AG04450 (cell line): ENCODE measurements at regions not wholly inside any gene's neighbourhood (a gene's known extent, or its start where the extent isn't known, plus 50 kb on each side); places are given as distances from the start of the nearest gene placed in this dataset.

Experiments used
- CTCF ChIA-PET: fragments of 300-600, 350-600 bp; formaldehyde crosslinking; extraction: SDS; loops from one replicate; lab custom pipeline; 2022; ENCODE audit warnings: antibody characterized with exemption, inconsistent platforms; lab: Charles Lee
- POLR2A ChIA-PET: fragments of 350-600 bp; formaldehyde crosslinking; extraction: SDS; loops from one replicate; lab custom pipeline; 2021; ENCODE audit warnings: antibody characterized with exemption, inconsistent platforms; lab: Yijun Ruan, JAX
- DNase-seq: peaks from one replicate; pipeline ENCODE4 v3.0.0-alpha.2; 2011; ENCODE audit warnings: low read depth, low spot score
- H3K27ac ChIP-seq: one replicate; pipeline ENCODE4 v1.5.1; 2012; ENCODE audit warnings: low read depth, low read length, control low read depth
- H3K27me3 ChIP-seq: one replicate; pipeline ENCODE4 v1.6.0; 2012; ENCODE audit warnings: low read length; ENCODE audit not compliant: control insufficient read depth, insufficient read depth
- H3K4me3 ChIP-seq: 2 replicates; pipeline ENCODE4 v1.5.1; 2011; ENCODE audit warnings: mild to moderate bottlenecking, low read depth, low read length, control low read depth
- H3K9me3 ChIP-seq: 2 replicates; pipeline ENCODE4 v1.5.1; 2012; ENCODE audit warnings: low read length; ENCODE audit not compliant: control insufficient read depth, insufficient read depth
- TF ChIP-seq, protein P1 (sequence below): IDR thresholded peaks from 2 replicates; pipeline ENCODE4 v1.5.1; 2011; ENCODE audit warnings: low read depth, low read length, control low read depth, inconsistent platforms

DNA sequence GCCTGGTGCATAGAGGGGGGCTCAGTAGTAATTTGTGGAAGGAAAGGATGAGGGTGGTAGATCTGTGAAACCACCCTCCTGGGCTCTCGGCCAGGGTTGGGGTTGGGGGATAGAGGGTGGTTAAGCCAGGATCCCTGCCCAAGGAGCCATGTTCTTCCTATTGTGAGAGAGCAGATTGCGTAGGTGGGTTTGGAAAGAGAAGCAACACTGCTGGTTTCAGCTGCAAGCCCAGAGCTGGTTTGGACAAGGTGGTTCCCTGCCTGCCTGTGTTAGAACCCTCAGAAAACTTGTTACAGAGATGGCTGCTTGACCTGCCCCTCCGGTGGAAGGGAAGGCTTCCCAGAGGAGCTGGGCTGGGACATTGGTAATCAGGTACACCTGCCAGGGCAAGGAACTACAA, 131.2 kb upstream of the HAND1 start:
- Histone ChIP-seq H3K27me3 (peaks cover 60% of the 10 kb centered on the region), H3K9me3 (no peaks in the 10 kb centered on the region; the same call in 1 of the 2 replicates), H3K27ac (no peak overlapping the region), H3K4me3 (no peak overlapping the region)
- POLR2A ChIA-PET, result no interaction called here
- DNase-seq, result no peak
- CTCF ChIA-PET, result interaction anchor here (0.5 to 6.2 kb wide), 10 partner anchors 12 to 634 kb away, joined by 3 to 70 read pairs (median 4); no protein-coding TSS in a partner anchor
- TF ChIP-seq, protein P1, sequence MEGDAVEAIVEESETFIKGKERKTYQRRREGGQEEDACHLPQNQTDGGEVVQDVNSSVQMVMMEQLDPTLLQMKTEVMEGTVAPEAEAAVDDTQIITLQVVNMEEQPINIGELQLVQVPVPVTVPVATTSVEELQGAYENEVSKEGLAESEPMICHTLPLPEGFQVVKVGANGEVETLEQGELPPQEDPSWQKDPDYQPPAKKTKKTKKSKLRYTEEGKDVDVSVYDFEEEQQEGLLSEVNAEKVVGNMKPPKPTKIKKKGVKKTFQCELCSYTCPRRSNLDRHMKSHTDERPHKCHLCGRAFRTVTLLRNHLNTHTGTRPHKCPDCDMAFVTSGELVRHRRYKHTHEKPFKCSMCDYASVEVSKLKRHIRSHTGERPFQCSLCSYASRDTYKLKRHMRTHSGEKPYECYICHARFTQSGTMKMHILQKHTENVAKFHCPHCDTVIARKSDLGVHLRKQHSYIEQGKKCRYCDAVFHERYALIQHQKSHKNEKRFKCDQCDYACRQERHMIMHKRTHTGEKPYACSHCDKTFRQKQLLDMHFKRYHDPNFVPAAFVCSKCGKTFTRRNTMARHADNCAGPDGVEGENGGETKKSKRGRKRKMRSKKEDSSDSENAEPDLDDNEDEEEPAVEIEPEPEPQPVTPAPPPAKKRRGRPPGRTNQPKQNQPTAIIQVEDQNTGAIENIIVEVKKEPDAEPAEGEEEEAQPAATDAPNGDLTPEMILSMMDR, result no peak

DNA sequence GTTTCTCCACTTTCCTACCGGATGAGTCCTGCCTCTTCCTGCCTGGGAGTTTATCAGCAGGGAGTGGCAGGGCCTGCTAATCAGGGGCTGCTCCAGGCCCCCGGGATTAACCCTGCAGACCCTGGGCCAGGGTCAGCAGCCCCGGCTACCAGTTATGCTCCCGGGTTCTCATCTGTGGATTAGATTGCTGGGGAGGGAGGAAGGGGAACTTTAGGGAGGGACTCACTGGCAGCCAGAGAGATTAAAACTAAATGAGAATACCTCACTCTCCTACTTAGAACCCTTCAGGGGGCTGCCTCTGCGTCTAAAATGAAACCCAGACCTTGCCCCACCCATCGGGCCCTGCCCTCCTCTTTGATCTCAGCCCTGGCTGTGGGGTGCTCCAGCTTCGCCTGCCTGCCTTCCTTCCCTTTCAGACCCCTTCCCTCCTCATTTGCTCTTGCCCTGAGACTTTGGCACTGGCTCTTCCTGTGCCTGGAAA, 130.5 kb upstream of the HAND1 start:
- H3K27me3 ChIP-seq, result peaks cover 60% of the 10 kb centered on the region
- ChIA-PET CTCF (interaction anchor here (1.5 to 6.2 kb wide), 4 partner anchors 88 to 536 kb away, joined by 3 to 70 read pairs (median 8); no protein-coding TSS in a partner anchor), POLR2A (no interaction called here)
- no peak overlapping the region for H3K4me3 ChIP-seq
- no peaks in the 10 kb centered on the region; the same call in 1 of the 2 replicates for H3K9me3 ChIP-seq
- no peak overlapping the region for H3K27ac ChIP-seq
- DNase-seq, result no peak
- TF ChIP-seq, protein P1, result no peak

DNA sequence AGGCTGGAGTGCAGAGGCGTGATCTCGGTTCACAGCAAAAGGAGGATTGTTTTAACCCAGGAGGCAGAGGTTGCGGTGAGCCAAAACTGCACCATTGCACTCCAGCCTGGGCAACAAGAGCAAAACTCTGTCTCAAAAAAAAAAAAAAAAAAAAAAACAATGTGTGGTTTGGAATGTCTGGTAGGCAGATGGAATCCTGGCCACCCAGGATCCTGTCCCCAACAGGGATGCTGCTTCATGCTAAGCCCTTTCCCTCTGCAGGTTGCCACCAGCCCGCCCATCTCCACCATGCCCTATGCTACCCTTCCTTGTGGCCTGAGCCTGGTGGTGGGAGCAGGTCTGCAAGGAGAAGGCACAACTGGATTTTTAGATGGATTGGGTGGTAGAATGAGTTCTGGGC, 129.7 kb upstream of the HAND1 start:
- no peak for DNase-seq
- Histone ChIP-seq H3K4me3 (no peak overlapping the region), H3K27ac (no peak overlapping the region), H3K9me3 (no peaks in the 10 kb centered on the region; the same call in 1 of the 2 replicates), H3K27me3 (peaks cover 57% of the 10 kb centered on the region)
- ChIA-PET CTCF (interaction anchor here (6.2 kb wide), 1 partner anchor 141 kb away, joined by 70 read pairs; no protein-coding TSS in a partner anchor), POLR2A (no interaction called here)
- TF ChIP-seq, protein P1, result no peak

DNA sequence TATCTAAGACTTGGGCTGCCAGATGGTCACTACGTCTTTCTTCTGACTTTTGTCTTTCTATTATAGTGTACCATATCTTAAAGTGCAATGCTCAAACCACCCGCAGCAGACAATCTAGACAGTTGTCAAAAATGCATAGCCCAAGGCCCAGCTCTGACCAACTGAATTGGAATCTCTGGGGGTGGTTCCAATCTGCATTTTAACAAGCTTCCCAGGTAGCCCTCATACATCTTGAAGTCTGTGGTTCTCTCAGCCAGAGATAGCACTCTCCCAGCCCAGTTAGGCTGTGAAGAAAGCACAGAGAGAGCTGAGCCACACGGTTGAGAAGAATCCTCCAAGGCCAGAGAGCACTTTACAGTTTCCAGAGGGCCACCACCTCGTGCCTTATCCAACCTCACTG, 128.2 kb upstream of the HAND1 start:
- ChIA-PET CTCF (interaction anchor here (6.2 kb wide), 1 partner anchor 140 kb away, joined by 70 read pairs; no protein-coding TSS in a partner anchor), POLR2A (no interaction called here)
- Histone ChIP-seq H3K9me3 (no peaks in the 10 kb centered on the region; the same call in 1 of the 2 replicates), H3K4me3 (no peak overlapping the region), H3K27me3 (peaks cover 49% of the 10 kb centered on the region), H3K27ac (no peak overlapping the region)
- TF ChIP-seq, protein P1, result no peak
- no peak for DNase-seq

DNA sequence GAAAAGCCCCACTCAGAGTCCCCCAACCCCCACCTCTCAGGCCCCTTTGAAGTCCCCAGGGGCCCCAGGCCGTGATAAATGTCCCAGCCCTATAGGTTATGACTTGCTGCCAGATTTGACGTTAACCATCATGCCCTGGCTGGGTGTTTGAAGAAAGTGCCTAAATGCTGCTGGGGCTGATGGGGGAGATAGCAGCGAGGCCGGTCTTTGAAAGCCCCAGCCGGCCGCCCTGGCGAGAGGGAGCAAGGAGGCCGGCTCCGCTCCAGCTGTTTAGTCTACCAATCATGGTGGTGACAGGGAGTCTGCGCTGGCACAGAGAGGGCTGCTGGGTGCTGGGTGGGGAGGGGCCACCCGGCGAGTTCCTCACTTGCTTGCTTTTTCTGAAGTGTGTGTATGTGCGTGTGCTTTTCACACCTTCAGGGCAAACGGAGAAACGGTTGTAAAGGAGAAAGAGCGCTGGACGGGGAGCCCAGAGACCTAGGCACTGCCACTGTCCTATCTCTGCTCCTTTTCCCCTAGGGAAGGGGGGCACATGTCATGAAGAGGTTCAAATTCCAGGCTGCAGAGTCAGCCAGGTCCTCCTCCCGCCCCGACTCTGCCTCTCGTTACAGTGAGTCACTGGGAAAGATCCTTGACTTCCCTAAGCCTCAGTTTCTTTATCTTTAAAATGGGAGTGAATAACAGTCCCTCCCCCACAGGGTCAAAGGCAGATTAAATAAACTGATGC, 126.1 kb upstream of the HAND1 start:
- ChIA-PET POLR2A (interaction anchor here (0.8 kb wide), 1 partner anchor 198 kb away, joined by 3 read pairs; no protein-coding TSS in a partner anchor), CTCF (interaction anchor here (0.8 kb wide), 1 partner anchor 628 kb away, joined by 3 read pairs; no protein-coding TSS in a partner anchor)
- peaks cover 32% of the 10 kb centered on the region for H3K27me3 ChIP-seq
- no peaks in the 10 kb centered on the region for H3K9me3 ChIP-seq
- H3K27ac ChIP-seq, result no peak overlapping the region
- no peak overlapping the region; the same call in 1 of the 2 replicates for H3K4me3 ChIP-seq
- DNase-seq, result no peak
- TF ChIP-seq, protein P1, result no peak
